WTC11 (cell line): ENCODE measurements at regions not wholly inside any gene's neighbourhood (a gene's known extent, or its start where the extent isn't known, plus 50 kb on each side); places are given as distances from the start of the nearest gene placed in this dataset.

Source experiments
- ATAC-seq: fragments of 200-7000 bp; cut with Tn5 transposase; 2 replicates; pipeline ENCODE4 v1.10.0; 2021; ENCODE audit warnings: mild to moderate bottlenecking, moderate library complexity
- CTCF ChIA-PET: fragments of 300-600 bp; sonication (Branson Sonifier 250); formaldehyde crosslinking; loops from one replicate; lab custom pipeline; 2021; ENCODE audit warnings: antibody characterized with exemption; lab: Charles Lee
- POLR2A ChIA-PET: fragments of 350-600 bp; sonication (Branson Sonifier 250); formaldehyde crosslinking; loops from one replicate; lab custom pipeline; 2021; ENCODE audit warnings: antibody characterized with exemption; lab: Charles Lee
- DNase-seq: peaks from one replicate; pipeline ENCODE4 v3.0.0; 2021; ENCODE audit warnings: low spot score
- H3K27ac Mint-ChIP-seq: 2 replicates; pipeline ENCODE4 v1.8.0; 2021; ENCODE audit warnings: mixed read lengths
- H3K27me3 Mint-ChIP-seq: 2 replicates; pipeline ENCODE4 v1.8.0; 2021; ENCODE audit warnings: low read depth, mild to moderate bottlenecking, moderate library complexity, mixed read lengths
- H3K36me3 Mint-ChIP-seq: 2 replicates; pipeline ENCODE4 v1.8.0; 2021; ENCODE audit warnings: mixed read lengths
- H3K4me1 Mint-ChIP-seq: 2 replicates; pipeline ENCODE4 v1.8.0; 2022; ENCODE audit warnings: mixed read lengths
- H3K4me3 Mint-ChIP-seq: 2 replicates; pipeline ENCODE4 v1.8.0; 2021; ENCODE audit warnings: mild to moderate bottlenecking, moderate library complexity, mixed read lengths
- H3K9me3 Mint-ChIP-seq: 2 replicates; pipeline ENCODE4 v1.8.0; 2021; ENCODE audit warnings: mixed read lengths
- CBFB ChIP-seq: sonication (generic); formaldehyde crosslinking; IDR thresholded peaks from 2 replicates; pipeline ENCODE4 v1.8.1; 2022; ENCODE audit warnings: mild to moderate bottlenecking, low read depth, missing genetic modification reagents
- CREB1 ChIP-seq: sonication (generic); formaldehyde crosslinking; IDR thresholded peaks from 2 replicates; pipeline ENCODE4 v1.8.0; 2023; ENCODE audit warnings: mild to moderate bottlenecking, missing genetic modification reagents
- CREM ChIP-seq: sonication (generic); formaldehyde crosslinking; IDR thresholded peaks from 2 replicates; pipeline ENCODE4 v1.8.1; 2022; ENCODE audit warnings: mild to moderate bottlenecking, missing genetic modification reagents, moderate library complexity
- CTCF ChIP-seq: fragments of 200-600 bp; IDR thresholded peaks from 2 replicates; pipeline ENCODE4 v1.8.0; 2022; ENCODE audit warnings: antibody characterized with exemption
- ESRRA ChIP-seq: sonication (generic); formaldehyde crosslinking; IDR thresholded peaks from 2 replicates; pipeline ENCODE4 v1.8.1; 2022; ENCODE audit warnings: mild to moderate bottlenecking, missing genetic modification reagents, borderline replicate concordance
- MAX ChIP-seq: sonication (generic); formaldehyde crosslinking; IDR thresholded peaks from 2 replicates; pipeline ENCODE4 v1.8.0; 2022; ENCODE audit warnings: mild to moderate bottlenecking, missing genetic modification reagents
- NFE2L1 ChIP-seq: sonication (generic); formaldehyde crosslinking; IDR thresholded peaks from 2 replicates; pipeline ENCODE4 v1.8.1; 2023; ENCODE audit warnings: missing genetic modification reagents
- SMAD4 ChIP-seq: sonication (generic); formaldehyde crosslinking; IDR thresholded peaks from 2 replicates; pipeline ENCODE4 v1.8.0; 2022; ENCODE audit warnings: mild to moderate bottlenecking, missing genetic modification reagents
- SOX15 ChIP-seq: fragments of 250-450 bp; sonication (Bioruptor Pico); IDR thresholded peaks from 2 replicates; pipeline ENCODE4 v1.9.0; 2021; ENCODE audit warnings: mild to moderate bottlenecking
- TEAD1 ChIP-seq: sonication (generic); formaldehyde crosslinking; IDR thresholded peaks from 2 replicates; pipeline ENCODE4 v1.8.0; 2022; ENCODE audit warnings: mild to moderate bottlenecking, missing genetic modification reagents
- ZBTB43 ChIP-seq: sonication (generic); formaldehyde crosslinking; IDR thresholded peaks from 2 replicates; pipeline ENCODE4 v1.8.1; 2023; ENCODE audit warnings: mild to moderate bottlenecking, missing genetic modification reagents
- ZNF232 ChIP-seq: sonication (generic); formaldehyde crosslinking; IDR thresholded peaks from 2 replicates; pipeline ENCODE4 v1.8.0; 2022; ENCODE audit warnings: mild to moderate bottlenecking, missing genetic modification reagents
- ZNF263 ChIP-seq: sonication (generic); formaldehyde crosslinking; IDR thresholded peaks from 2 replicates; pipeline ENCODE4 v1.8.1; 2022; ENCODE audit warnings: low read depth, mild to moderate bottlenecking, moderate library complexity, missing genetic modification reagents
- ZNF317 ChIP-seq: sonication (generic); formaldehyde crosslinking; IDR thresholded peaks from 2 replicates; pipeline ENCODE4 v1.8.1; 2023; ENCODE audit warnings: low read depth, mild to moderate bottlenecking, moderate library complexity, missing genetic modification reagents, borderline replicate concordance
- ZNF416 ChIP-seq: fragments of 250-450 bp; sonication (Bioruptor Pico); IDR thresholded peaks from 2 replicates; pipeline ENCODE4 v1.9.0; 2021; ENCODE audit warnings: mild to moderate bottlenecking, inconsistent platforms
- ZSCAN18 ChIP-seq: fragments of 250-450 bp; sonication (Bioruptor Pico); IDR thresholded peaks from 2 replicates; pipeline ENCODE4 v2.1.2; 2022; ENCODE audit warnings: mild to moderate bottlenecking, moderate library complexity
- TF ChIP-seq, protein P1 (sequence below): fragments of 250-450 bp; sonication (Bioruptor Pico); IDR thresholded peaks from 2 replicates; pipeline ENCODE4 v1.9.0; 2021; ENCODE audit warnings: moderate library complexity, mild to moderate bottlenecking, inconsistent platforms, borderline replicate concordance
- TF ChIP-seq, protein P2 (sequence below): fragments of 250-450 bp; sonication (Bioruptor Pico); conservative IDR thresholded peaks from 2 replicates; pipeline ENCODE4 v1.9.0; 2021; ENCODE audit warnings: mild to moderate bottlenecking
- TF ChIP-seq, protein P3 (sequence below): sonication (generic); formaldehyde crosslinking; IDR thresholded peaks from 2 replicates; pipeline ENCODE4 v1.8.0; 2023; ENCODE audit warnings: missing genetic modification reagents

DNA sequence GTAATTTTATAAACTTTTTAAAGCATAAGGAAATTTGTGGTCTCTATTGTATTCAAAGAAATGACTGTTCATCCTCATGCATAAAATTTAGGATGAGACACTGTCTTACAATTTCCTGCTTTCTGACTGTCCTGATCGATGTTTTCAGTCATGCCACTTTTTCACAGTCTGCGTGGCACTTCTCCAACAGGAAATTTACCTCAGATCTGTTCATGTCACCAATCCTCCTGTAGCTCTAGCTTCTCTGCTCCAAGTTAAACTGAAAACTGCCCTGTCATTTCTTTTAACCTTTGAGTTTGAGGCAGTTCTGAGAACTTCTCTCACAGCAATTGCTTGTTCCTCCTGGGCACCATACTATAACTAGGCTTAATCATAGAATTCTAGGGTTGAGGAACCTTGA, 455.1 kb downstream of the EFNA5 start (continued):
- TF ChIP-seq, protein P1, sequence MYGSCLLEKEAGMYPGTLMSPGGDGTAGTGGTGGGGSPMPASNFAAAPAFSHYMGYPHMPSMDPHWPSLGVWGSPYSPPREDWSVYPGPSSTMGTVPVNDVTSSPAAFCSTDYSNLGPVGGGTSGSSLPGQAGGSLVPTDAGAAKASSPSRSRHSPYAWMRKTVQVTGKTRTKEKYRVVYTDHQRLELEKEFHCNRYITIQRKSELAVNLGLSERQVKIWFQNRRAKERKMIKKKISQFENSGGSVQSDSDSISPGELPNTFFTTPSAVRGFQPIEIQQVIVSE (CRISPR knock-in tag) = no peak

DNA sequence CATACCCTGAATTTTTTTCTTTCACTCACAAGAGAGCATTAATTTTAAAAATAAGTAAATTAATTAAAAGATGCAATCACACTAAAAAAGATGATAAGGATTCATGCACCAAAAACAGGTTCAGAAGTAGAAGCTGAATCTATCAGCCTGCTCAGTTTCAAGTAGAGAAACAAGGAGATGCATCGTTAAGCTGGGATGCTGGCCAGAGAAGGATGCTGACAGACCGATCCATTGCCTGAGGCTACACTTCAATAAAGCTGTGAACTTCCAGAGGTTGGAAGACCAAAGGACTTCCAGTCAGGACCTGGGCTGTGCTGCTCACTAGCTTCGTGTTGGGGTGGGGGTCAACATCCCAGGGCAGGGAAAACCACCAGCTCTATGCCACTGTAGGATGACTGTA, 457.7 kb downstream of the EFNA5 start:
- H3K27ac Mint-ChIP-seq = no peak overlapping the region
- H3K4me1 Mint-ChIP-seq = no peaks in the 10 kb centered on the region
- DNase-seq (no peak), ATAC-seq (peak; percentile 61)
- no peaks in the 10 kb centered on the region for H3K27me3 Mint-ChIP-seq
- H3K4me3 Mint-ChIP-seq = no peak overlapping the region
- ChIA-PET CTCF (interaction anchor here (0.9 kb wide), 1 partner anchor 35 kb away, joined by 4 read pairs; no protein-coding TSS in a partner anchor), POLR2A (no interaction called here)
- no peak for TF ChIP-seq ESRRA (CRISPR knock-in tag)
- H3K36me3 Mint-ChIP-seq = no peaks in the 10 kb centered on the region
- no peaks in the 10 kb centered on the region for H3K9me3 Mint-ChIP-seq

DNA sequence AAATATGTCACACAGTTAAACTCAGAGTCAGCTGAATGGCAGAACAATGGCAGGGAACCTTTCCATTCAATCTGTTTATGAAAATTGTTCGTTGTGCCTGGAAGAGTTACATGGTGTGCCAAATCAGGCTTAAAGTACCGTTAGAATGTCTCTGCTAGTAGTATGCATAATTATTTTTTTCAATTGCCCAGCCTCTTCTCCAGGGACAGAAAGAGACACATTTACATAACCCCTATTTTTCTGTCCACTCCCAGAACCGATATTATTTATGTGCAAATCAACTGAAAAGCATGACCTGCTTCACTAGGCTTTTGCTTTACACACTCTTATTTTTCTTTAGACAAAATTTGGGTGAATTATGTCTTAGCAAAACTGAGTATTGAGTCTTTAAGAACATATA, 459.1 kb downstream of the EFNA5 start:
- no peaks in the 10 kb centered on the region for H3K36me3 Mint-ChIP-seq
- ChIA-PET CTCF (no interaction called here), POLR2A (no interaction called here)
- DNase-seq (no peak), ATAC-seq (no peak)
- H3K4me3 Mint-ChIP-seq = no peak overlapping the region
- TF ChIP-seq CBFB (CRISPR knock-in tag) (no peak), TEAD1 (no peak), SMAD4 (CRISPR knock-in tag) (no peak), ZNF416 (no peak), ZNF317 (no peak), ZNF232 (CRISPR knock-in tag) (no peak), NFE2L1 (CRISPR knock-in tag) (no peak), MAX (CRISPR knock-in tag) (no peak), SOX15 (CRISPR knock-in tag) (no peak), ZSCAN18 (no peak), ZBTB43 (no peak), CREM (no peak)
- TF ChIP-seq, protein P2, sequence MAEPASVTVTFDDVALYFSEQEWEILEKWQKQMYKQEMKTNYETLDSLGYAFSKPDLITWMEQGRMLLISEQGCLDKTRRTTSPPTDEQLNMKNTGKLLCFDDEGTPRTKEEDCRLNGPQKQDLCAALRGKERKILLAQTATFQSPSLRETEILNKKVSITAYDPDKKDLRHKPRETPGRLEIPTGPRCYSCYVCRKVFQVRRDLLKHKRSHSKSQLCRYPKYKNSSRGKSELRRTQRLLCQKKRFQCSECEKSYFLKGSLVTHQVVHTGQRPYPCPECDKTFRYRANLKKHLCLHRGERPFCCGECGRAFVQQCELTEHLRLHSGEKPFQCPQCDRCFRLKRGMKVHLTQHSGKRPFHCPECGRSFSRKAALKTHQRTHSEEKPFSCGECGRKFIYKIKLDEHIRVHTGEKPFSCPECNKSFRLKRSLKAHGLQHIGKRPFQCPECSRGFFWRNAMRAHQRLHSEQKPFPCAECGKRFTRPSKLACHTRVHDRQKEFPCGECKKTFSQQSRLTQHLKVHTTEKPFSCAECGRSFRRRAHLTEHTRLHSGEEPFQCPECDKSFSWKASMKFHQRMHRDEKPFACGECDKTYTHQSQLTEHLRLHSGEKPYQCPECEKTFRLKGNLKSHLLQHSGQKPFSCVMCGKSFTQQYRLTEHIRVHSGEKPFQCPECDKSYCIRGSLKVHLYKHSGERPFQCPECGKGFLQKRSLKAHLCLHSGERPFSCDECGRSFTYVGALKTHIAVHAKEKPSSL (CRISPR knock-in tag) = no peak
- TF ChIP-seq, protein P1 (CRISPR knock-in tag) = no peak
- no peak overlapping the region for H3K27ac Mint-ChIP-seq
- no peaks in the 10 kb centered on the region for H3K4me1 Mint-ChIP-seq
- no peaks in the 10 kb centered on the region for H3K27me3 Mint-ChIP-seq
- no peaks in the 10 kb centered on the region for H3K9me3 Mint-ChIP-seq

GRCh38 chr5:107208867-107209266, 461.9 kb downstream of the EFNA5 start:
- ATAC-seq (no peak), DNase-seq (no peak)
- CTCF ChIA-PET = no interaction called here
- Mint-ChIP-seq H3K9me3 (no peaks in the 10 kb centered on the region), H3K4me1 (no peaks in the 10 kb centered on the region), H3K27me3 (no peaks in the 10 kb centered on the region; the same call in 1 of the 2 replicates), H3K36me3 (no peaks in the 10 kb centered on the region), H3K4me3 (no peak overlapping the region), H3K27ac (no peak overlapping the region)
- POLR2A ChIA-PET = no interaction called here
- TF ChIP-seq ZNF263 (CRISPR knock-in tag) (no peak), CREB1 (CRISPR knock-in tag) (no peak), CTCF (no peak)
- TF ChIP-seq, protein P3, sequence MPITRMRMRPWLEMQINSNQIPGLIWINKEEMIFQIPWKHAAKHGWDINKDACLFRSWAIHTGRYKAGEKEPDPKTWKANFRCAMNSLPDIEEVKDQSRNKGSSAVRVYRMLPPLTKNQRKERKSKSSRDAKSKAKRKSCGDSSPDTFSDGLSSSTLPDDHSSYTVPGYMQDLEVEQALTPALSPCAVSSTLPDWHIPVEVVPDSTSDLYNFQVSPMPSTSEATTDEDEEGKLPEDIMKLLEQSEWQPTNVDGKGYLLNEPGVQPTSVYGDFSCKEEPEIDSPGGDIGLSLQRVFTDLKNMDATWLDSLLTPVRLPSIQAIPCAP (CRISPR knock-in tag) = no peak
